ENCODE measurements at regions not wholly inside any gene's neighbourhood (a gene's known extent, or its start where the extent isn't known, plus 50 kb on each side); places are given as distances from the start of the nearest gene placed in this dataset.

DNA sequence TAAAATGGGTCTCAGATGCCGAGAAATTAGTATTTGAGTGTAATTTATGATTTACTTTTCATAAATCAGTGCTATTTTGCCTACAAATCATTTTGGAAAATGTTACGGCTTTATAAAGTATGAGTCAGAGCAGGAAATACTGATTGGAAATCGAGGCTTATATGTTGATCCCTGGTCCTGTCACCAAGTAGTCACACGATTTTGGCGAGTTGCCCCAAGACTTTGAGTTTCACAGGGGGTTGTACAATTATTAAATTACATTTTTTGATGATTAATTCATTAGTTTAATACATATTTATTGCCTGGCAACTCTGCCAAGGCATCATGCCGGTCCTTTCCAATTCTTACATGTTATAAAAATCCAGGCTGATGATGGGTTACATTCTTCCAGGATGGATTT is 443.9 kb upstream of the KLF4 start:
- H3K27ac ChIP-seq = no peak overlapping the region
- TF ChIP-seq ZFX (IDR thresholded peaks at IDR 0.05; ENCODE audit: borderline replicate concordance) = no peak
- TF ChIP-seq, protein P1, sequence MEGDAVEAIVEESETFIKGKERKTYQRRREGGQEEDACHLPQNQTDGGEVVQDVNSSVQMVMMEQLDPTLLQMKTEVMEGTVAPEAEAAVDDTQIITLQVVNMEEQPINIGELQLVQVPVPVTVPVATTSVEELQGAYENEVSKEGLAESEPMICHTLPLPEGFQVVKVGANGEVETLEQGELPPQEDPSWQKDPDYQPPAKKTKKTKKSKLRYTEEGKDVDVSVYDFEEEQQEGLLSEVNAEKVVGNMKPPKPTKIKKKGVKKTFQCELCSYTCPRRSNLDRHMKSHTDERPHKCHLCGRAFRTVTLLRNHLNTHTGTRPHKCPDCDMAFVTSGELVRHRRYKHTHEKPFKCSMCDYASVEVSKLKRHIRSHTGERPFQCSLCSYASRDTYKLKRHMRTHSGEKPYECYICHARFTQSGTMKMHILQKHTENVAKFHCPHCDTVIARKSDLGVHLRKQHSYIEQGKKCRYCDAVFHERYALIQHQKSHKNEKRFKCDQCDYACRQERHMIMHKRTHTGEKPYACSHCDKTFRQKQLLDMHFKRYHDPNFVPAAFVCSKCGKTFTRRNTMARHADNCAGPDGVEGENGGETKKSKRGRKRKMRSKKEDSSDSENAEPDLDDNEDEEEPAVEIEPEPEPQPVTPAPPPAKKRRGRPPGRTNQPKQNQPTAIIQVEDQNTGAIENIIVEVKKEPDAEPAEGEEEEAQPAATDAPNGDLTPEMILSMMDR (IDR thresholded peaks at IDR 0.05) = no peak

DNA sequence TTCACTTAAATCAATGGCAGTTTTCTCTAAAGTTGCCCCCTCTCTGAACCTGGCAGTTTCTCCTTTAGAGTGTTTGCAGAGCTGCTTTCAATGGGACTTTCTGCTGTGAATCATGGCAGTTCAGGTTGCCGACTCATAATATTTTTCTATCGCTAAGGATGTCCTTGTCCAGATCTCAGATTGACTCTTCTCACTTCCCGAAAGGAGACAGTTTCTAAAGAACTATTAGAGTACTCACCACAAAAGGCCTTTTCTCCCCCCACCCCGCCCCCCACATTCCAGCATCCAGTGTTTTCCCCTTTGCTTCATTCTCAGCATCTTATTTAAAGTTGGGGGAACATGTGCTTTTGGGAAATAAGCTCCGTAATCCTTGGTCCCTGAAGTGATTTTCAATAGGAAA is 443.5 kb upstream of the KLF4 start:
- TF ChIP-seq, protein P1 (IDR thresholded peaks at IDR 0.05) = no peak
- no peak for TF ChIP-seq ZFX (IDR thresholded peaks at IDR 0.05; ENCODE audit: borderline replicate concordance)
- no peak overlapping the region for H3K27ac ChIP-seq

DNA sequence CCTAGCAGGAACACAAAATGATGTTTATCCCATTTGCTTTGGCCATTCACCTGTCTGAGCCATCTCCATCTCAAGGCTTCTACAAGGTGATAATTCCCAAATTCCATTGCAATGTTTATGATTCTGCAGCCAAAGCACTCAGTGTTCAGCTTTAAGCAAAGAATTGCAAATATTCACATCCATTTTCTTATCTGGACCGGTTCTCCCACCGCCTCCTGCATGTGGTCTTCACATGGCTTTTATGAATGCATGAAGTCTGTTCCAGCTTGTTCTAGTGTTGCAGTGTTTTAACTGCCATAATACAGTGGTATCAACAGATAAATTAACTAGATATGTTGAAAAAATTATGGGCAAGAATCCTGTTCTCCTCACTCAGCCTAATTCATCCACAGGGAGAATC is 443.0 kb upstream of the KLF4 start:
- no peak overlapping the region for H3K27ac ChIP-seq

DNA sequence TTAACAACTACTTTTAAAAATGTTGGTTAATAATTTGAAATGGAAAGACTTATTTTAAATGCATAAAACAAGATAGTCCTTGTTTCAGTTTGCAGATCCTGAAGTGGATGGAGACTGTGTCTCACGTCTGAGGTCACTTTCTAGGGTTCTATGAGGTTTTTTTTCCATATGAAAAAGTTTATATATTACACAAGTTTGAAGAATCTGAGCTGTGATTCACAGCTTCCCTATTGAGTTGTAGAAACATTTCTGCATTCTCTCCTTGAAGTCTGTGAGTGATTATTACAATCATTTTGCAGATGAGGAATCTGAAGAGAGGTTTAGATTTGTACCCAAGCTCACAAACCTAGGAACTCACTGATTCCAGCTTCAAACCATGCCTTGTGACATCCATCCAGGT is 442.5 kb upstream of the KLF4 start:
- H3K27ac ChIP-seq = no peak overlapping the region
- no peak for TF ChIP-seq ZFX (IDR thresholded peaks at IDR 0.05; ENCODE audit: borderline replicate concordance)
- TF ChIP-seq, protein P1 (IDR thresholded peaks at IDR 0.05) = no peak

More for the DNA sequence above, 443.0 kb upstream of the KLF4 start:
- no peak for TF ChIP-seq ZFX (IDR thresholded peaks at IDR 0.05; ENCODE audit: borderline replicate concordance)
- TF ChIP-seq, protein P1 (IDR thresholded peaks at IDR 0.05) = no peak

DNA sequence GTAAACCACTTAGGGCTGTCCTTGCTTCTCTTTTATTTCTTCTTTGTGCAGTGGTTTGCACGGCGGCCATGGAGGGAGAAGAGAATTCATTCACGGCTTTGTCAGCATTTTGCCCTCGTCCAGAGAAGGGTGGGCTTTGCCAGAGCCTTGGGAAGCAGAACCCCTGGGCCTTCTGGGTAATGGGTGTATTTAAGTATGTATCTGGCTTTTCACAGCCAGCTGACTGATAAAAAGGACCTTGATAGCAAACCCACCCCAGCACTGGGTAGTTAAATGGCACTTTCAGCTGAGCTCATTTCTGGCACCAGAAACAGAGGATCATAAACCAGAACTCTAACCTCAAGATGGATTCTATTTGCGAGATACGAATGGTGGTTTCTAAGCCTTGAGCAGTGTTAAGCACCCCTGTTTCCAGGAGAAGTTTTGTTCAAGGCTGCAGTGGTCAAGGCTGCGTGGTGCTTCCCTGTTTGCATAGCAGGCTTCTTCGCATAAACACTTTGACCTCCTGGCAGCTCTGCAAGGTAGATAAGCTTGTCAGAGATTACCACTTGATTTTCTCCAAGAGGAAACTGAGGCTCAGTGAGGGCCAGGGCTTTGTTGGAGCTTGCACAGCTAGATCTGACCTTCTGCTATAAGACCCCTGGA is 441.6 kb upstream of the KLF4 start:
- TF ChIP-seq ZFX (IDR thresholded peaks at IDR 0.05; ENCODE audit: borderline replicate concordance) = no peak
- TF ChIP-seq, protein P1 (IDR thresholded peaks at IDR 0.05) = no peak
- no peak overlapping the region for H3K27ac ChIP-seq

DNA sequence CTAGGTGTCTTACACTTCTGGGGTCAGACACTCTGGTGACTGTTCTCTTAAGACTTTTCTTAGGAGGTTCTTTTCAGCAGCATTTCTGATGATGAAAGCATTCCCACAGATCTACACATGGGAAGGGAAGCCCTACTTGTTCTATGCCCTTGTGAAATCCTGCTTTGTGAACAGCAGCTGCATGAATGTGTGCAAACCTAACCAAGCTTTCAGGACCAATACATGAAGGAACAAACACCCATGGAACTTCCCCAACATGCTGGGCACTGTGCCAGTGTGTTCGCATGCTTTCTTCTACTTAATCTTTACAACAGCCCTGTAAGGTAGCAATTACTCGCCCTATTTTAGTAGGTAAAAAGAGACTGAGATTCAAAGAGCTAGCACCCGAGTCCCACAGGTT is 439.9 kb upstream of the KLF4 start:
- no peak for TF ChIP-seq ZFX (IDR thresholded peaks at IDR 0.05; ENCODE audit: borderline replicate concordance)
- TF ChIP-seq, protein P1 (IDR thresholded peaks at IDR 0.05) = no peak
- no peak overlapping the region for H3K27ac ChIP-seq

DNA sequence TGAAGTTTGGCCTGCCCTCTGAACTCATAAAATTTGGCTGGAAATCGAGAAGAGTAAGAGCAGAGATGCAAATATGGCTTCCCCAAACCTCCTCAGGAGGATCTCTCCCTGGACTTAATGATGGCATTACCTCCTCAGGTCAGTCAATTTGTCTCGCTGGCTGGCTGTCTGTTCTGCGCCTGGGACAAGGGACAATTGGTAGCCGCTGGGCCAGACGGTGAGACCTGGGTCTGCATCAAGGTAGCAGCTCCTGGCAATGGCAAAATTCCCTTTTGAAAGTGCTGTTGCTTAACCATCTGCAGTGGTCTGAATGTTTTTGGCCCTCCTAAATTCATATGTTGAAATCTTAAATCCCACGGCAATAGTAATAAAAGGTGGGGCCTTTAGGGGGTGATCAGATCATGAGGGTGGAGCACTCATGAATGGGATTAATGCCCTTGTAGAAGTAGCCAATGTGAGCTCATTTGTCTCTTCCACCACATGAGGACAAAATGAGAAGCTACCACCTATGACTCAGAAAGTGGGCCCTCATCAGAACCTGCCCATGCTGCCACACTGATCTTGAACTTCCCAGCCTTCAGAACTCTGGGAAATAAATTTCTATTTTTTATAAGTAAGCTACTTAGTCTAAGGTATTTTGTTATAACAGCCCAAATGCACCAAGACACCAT is 439.3 kb upstream of the KLF4 start:
- TF ChIP-seq ZFX (IDR thresholded peaks at IDR 0.05; ENCODE audit: borderline replicate concordance) = no peak
- TF ChIP-seq, protein P1 (IDR thresholded peaks at IDR 0.05) = no peak
- no peak overlapping the region for H3K27ac ChIP-seq

Measured in 22Rv1 (cell line).